ENCODE measurements at regions not wholly inside any gene's neighbourhood (a gene's known extent, or its start where the extent isn't known, plus 50 kb on each side); places are given as distances from the start of the nearest gene placed in this dataset.

- H3K23ac ChIP-seq (ENCODE audit: low read depth, low read length): no peak overlapping the region
- H3K27ac ChIP-seq (ENCODE audit: insufficient read depth, low read length): no peak overlapping the region
- WGBS, 2 experiments (ENCODE audit: extremely low coverage in 2 of 2, insufficient read length in 1 of 2): no CpG with 5 or more reads among the region's 3 CpGs
- POLR2A ChIA-PET (ENCODE audit: unreplicated experiment): no interaction called here
- H3K9me3 ChIP-seq (ENCODE audit: control insufficient read depth, insufficient read depth, low read length): no peaks in the 10 kb centered on the region
- TF ChIP-seq BHLHE40 (IDR thresholded peaks at IDR 0.05; ENCODE audit: low read depth, low read length) (no peak), MXI1 (IDR thresholded peaks at IDR 0.05; ENCODE audit: borderline replicate concordance, low read depth, low read length) (no peak), RFX5 (IDR thresholded peaks at IDR 0.05; ENCODE audit: low read depth, low read length) (no peak), FOS (IDR thresholded peaks at IDR 0.05; ENCODE audit: low read depth, low read length) (no peak), SMC3 (IDR thresholded peaks at IDR 0.05; ENCODE audit: low read depth, low read length) (no peak), RCOR1 (IDR thresholded peaks at IDR 0.05; ENCODE audit: insufficient replicate concordance, low read length) (no peak)
- H3K36me3 ChIP-seq (ENCODE audit: control insufficient read depth, insufficient read depth, low read length): no peaks in the 10 kb centered on the region
- H2BK120ac ChIP-seq (ENCODE audit: low read depth, low read length): no peak overlapping the region
- in situ Hi-C loops (cut with MboI; ENCODE audit: low sequenced_read_pairs): no loop called here
- no TSS peak for BruUV-seq (replicated peaks)
- H3K9me1 ChIP-seq (ENCODE audit: insufficient read depth, low read length): peaks cover 3% of the 10 kb centered on the region; the same call in 1 of the 2 replicates
- H2BK15ac ChIP-seq (ENCODE audit: low read depth, low read length): no peak overlapping the region
- H3K14ac ChIP-seq (replicated peaks; ENCODE audit: low read depth, low read length): no peak overlapping the region
- H3K4me2 ChIP-seq (ENCODE audit: low read depth, low read length): no peak overlapping the region
- H4K8ac ChIP-seq (ENCODE audit: low read depth in 2 of 2, low read length in 2 of 2): no peak overlapping the region
- H4K91ac ChIP-seq (ENCODE audit: insufficient read depth, low read depth, low read length): no peak overlapping the region
- no peak overlapping the region for H2BK20ac ChIP-seq (ENCODE audit: low read depth, low read length)
- no peak overlapping the region for H2AFZ ChIP-seq (replicated peaks; ENCODE audit: low read length, poor library complexity)
- H2BK5ac ChIP-seq (ENCODE audit: low read depth, low read length, poor library complexity, severe bottlenecking): no peak overlapping the region
- no peaks in the 10 kb centered on the region for H4K20me1 ChIP-seq (ENCODE audit: insufficient read depth, low read length)
- H3K9ac ChIP-seq (ENCODE audit: low read depth, low read length): no peak overlapping the region
- H3K79me1 ChIP-seq (ENCODE audit: low read depth in 1 of 2, low read length in 2 of 2): no peaks in the 10 kb centered on the region
- H3K4ac ChIP-seq (ENCODE audit: low read depth, low read length): no peak overlapping the region
- H3K27me3 ChIP-seq (ENCODE audit: control insufficient read depth, insufficient read depth, low read length): no peaks in the 10 kb centered on the region
- H4K5ac ChIP-seq (ENCODE audit: low read depth, low read length): no peak overlapping the region
- peaks cover 3% of the 10 kb centered on the region; the same call in 1 of the 2 replicates for H3K4me1 ChIP-seq (ENCODE audit: control insufficient read depth, insufficient read depth, low read length)
- H2AK9ac ChIP-seq (replicated peaks; ENCODE audit: low read depth, low read length, poor library complexity): no peak overlapping the region
- DNase-seq (no peak), ATAC-seq (ENCODE audit: low read depth) (no peak)
- dilution Hi-C loops (cut with HindIII; ENCODE audit: low sequenced_read_pairs, unreplicated experiment): no loop called here
- no peak overlapping the region for H3K56ac ChIP-seq (ENCODE audit: extremely low read depth, insufficient read depth, low read length)
- intact Hi-C loops (cut with micrococcal nuclease): no loop called here
- no peak overlapping the region for H3K4me3 ChIP-seq (ENCODE audit: insufficient read depth, low read depth, low read length)
- CTCF ChIA-PET: interaction anchor here (0.6 kb wide), 1 partner anchor 72 kb away, joined by 3 read pairs; no protein-coding TSS in a partner anchor
- H2AK5ac ChIP-seq (ENCODE audit: low read depth, low read length): no peak overlapping the region
- H3K18ac ChIP-seq (ENCODE audit: low read depth, low read length): no peak overlapping the region
Observed at GRCh38 chr18:69259282-69259681, 141.4 kb upstream of the DOK6 start.
